Activated T-helper 1 cell treated with anti-CD3 and anti-CD28 coated beads, Interleukin-12 subunit alpha, Interleukin-12 subunit beta, Interleukin-2, Interleukin-4 antibody, amounts not matched to agents 30 ng/mL and 10 ng/mL and 1 ng/mL, durations not matched to agents 14 hours and 24 hours and 36 hours (primary cell): ENCODE measurements at regions not wholly inside any gene's neighbourhood (a gene's known extent, or its start where the extent isn't known, plus 50 kb on each side); places are given as distances from the start of the nearest gene placed in this dataset.
A peak's percentile ranks its signal among the peaks of the same experiment; 100 is the strongest.

Experiments
- DNase-seq: peaks from one replicate; pipeline ENCODE4 v3.0.0; 2021; ENCODE audit warnings: low spot score
- H3K27ac Mint-ChIP-seq: one replicate; pipeline ENCODE4 v1.8.0; 2021; ENCODE audit warnings: mild to moderate bottlenecking, mixed read lengths
- H3K27me3 Mint-ChIP-seq: one replicate; pipeline ENCODE4 v1.8.0; 2022; ENCODE audit warnings: mild to moderate bottlenecking, moderate library complexity, mixed read lengths; ENCODE audit not compliant: insufficient read depth
- H3K36me3 Mint-ChIP-seq: one replicate; pipeline ENCODE4 v1.8.0; 2021; ENCODE audit warnings: low read depth, mixed read lengths
- H3K4me1 Mint-ChIP-seq: one replicate; pipeline ENCODE4 v1.8.0; 2021; ENCODE audit warnings: low read depth, mixed read lengths
- H3K4me3 Mint-ChIP-seq: one replicate; pipeline ENCODE4 v1.8.0; 2021; ENCODE audit warnings: mild to moderate bottlenecking, moderate library complexity, mixed read lengths
- H3K9me3 Mint-ChIP-seq: one replicate; pipeline ENCODE4 v1.8.0; 2021; ENCODE audit warnings: mixed read lengths
- intact Hi-C: fragments of 100-400 bp; cut with micrococcal nuclease; formaldehyde crosslinking; loops from one replicate; pipeline ENCODE4 v1.15.1; 2024

GRCh38 chr12:13594731-13595514 lies 386.5 kb downstream of the GRIN2B start:
- DNase-seq = no peak
- Mint-ChIP-seq H3K4me3 (no peak overlapping the region), H3K27ac (no peak overlapping the region), H3K36me3 (no peaks in the 10 kb centered on the region), H3K9me3 (no peaks in the 10 kb centered on the region), H3K4me1 (peaks cover 10% of the 10 kb centered on the region), H3K27me3 (peaks cover 2% of the 10 kb centered on the region)
- intact Hi-C loops = no loop called here

DNA sequence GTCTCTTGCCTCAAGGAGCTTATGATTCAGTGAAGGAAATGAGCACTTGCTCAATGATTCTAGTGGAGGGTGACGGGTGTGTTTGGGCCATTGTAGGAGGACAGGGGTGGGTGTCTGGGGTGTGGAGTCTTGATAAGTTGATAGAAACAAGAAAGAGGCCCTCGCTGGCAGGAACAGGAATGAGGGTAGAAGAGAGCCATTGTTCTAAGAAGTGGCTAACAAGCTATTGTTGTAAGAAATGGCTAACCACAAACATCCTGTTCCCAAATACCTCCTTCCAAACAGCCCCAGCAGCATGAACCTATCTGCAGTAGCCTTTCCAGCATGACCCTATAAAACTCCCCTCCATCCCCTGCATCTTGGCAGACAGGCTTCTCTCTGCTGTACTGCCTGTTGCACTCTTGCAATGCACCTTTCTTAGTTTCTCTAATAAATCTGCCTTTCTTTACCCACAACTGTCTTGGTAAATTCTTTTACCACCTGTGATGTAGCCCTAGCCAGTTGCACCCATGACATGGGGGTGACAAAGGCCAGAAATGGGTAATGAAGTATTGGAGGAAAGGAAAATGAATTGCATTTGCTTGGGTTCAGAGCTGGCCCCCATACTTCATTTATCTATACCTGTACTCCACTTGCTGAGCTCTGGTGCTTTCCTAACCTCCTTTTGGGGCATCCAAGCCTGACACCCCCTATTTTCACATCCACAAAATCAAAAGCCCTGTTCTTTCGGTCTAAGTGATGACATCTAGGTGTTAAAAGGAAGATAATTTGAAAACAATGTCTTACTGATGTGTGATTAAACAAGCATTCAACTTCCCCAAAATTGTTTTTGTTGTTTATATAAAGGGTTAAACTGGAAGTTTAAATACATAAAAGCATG lies 389.1 kb downstream of the GRIN2B start:
- Mint-ChIP-seq H3K27ac (no peak overlapping the region), H3K27me3 (peaks cover 4% of the 10 kb centered on the region), H3K9me3 (no peaks in the 10 kb centered on the region), H3K4me3 (peak overlapping the region; percentile 23), H3K36me3 (no peaks in the 10 kb centered on the region), H3K4me1 (peaks cover 15% of the 10 kb centered on the region)
- intact Hi-C loops = no loop called here
- no peak for DNase-seq

DNA sequence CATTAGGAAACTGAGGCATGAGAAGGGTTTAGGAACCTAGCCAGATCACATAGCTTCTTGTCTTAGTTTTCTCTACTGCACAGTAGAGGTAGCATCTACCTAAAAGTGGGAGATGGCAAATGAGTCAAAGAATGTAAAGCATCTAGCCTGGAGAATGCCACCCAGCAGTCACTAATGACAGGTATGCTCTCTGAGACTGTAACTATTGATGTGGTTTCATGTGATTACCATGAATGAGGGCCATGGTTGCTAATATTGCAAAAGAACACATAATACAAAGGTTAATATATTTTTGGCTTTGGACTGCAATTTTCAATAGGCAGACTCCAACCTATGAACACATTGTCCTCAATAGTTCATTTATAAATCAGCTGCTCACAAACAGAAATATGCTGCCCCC lies 389.9 kb downstream of the GRIN2B start:
- no peak for DNase-seq
- Mint-ChIP-seq H3K27ac (no peak overlapping the region), H3K4me1 (peaks cover 15% of the 10 kb centered on the region), H3K4me3 (no peak overlapping the region), H3K27me3 (peaks cover 4% of the 10 kb centered on the region), H3K9me3 (no peaks in the 10 kb centered on the region), H3K36me3 (no peaks in the 10 kb centered on the region)
- intact Hi-C loops = no loop called here

DNA sequence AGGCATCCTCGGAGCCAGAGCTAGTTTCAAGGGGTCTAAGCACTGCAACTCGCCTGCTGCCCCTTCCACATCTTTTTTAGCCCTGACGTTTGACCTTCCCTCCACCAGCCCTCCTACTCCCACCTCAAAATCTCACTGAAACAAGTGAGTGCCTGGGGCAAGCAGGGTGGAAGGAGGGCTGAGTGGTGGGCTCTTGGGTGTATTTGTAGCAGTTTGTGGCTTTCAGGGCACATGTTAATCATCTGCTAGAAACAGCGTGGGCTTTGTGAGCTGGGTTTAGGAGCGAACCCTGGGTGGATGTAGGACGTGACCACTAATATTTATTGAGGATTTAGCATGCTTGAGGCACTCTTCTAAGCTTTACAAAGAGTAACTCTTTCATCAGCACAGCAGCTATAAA lies 390.3 kb downstream of the GRIN2B start:
- Mint-ChIP-seq H3K36me3 (no peaks in the 10 kb centered on the region), H3K4me3 (no peak overlapping the region), H3K4me1 (peaks cover 15% of the 10 kb centered on the region), H3K9me3 (no peaks in the 10 kb centered on the region), H3K27me3 (peaks cover 4% of the 10 kb centered on the region), H3K27ac (no peak overlapping the region)
- intact Hi-C loops = no loop called here
- DNase-seq = no peak

GRCh38 chr12:13588574-13588973 lies 392.0 kb downstream of the EMP1 start:
- intact Hi-C loops = no loop called here
- Mint-ChIP-seq H3K36me3 (no peaks in the 10 kb centered on the region), H3K4me3 (no peak overlapping the region), H3K27ac (no peak overlapping the region), H3K9me3 (no peaks in the 10 kb centered on the region), H3K4me1 (peaks cover 15% of the 10 kb centered on the region), H3K27me3 (peaks cover 2% of the 10 kb centered on the region)
- DNase-seq = no peak

- no peaks in the 10 kb centered on the region for H3K9me3 Mint-ChIP-seq
- peaks cover 15% of the 10 kb centered on the region for H3K4me1 Mint-ChIP-seq
- intact Hi-C loops = no loop called here
- no peak overlapping the region for H3K27ac Mint-ChIP-seq
- no peaks in the 10 kb centered on the region for H3K36me3 Mint-ChIP-seq
- no peak for DNase-seq
- H3K4me3 Mint-ChIP-seq = no peak overlapping the region
- peaks cover 2% of the 10 kb centered on the region for H3K27me3 Mint-ChIP-seq
Measured at GRCh38 chr12:13587721-13588390, 391.3 kb downstream of the EMP1 start.

- peaks cover 6% of the 10 kb centered on the region for H3K4me1 Mint-ChIP-seq
- no peak overlapping the region for H3K27ac Mint-ChIP-seq
- peaks cover 2% of the 10 kb centered on the region for H3K27me3 Mint-ChIP-seq
- H3K9me3 Mint-ChIP-seq = no peaks in the 10 kb centered on the region
- intact Hi-C loops = no loop called here
- no peak for DNase-seq
- no peaks in the 10 kb centered on the region for H3K36me3 Mint-ChIP-seq
- H3K4me3 Mint-ChIP-seq = no peak overlapping the region
Measured at GRCh38 chr12:13586361-13586760, 389.8 kb downstream of the EMP1 start.

GRCh38 chr12:13584541-13584940 lies 388.0 kb downstream of the EMP1 start:
- Mint-ChIP-seq H3K4me3 (no peak overlapping the region), H3K9me3 (no peaks in the 10 kb centered on the region), H3K27me3 (peaks cover 2% of the 10 kb centered on the region), H3K36me3 (no peaks in the 10 kb centered on the region), H3K4me1 (peaks cover 6% of the 10 kb centered on the region), H3K27ac (no peak overlapping the region)
- DNase-seq = no peak
- intact Hi-C loops = no loop called here

DNA sequence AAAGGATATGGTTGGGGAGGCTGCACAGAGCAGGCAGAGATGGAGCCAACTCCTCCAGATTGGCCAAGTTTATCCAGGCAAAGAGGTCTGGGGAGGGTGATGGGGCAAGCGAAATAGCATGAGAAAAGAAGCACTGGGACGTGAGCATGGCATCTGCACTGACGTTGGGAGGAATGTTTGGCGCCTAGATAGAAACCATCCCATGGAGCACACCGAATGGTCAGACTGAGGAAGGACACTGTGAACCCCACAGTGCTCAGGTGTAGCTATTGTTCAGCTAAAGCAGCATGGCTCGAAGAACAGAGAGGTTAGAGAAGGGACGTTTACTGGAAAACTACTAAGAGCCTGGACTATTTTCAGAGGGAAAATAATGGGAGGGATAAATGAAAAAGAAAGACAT lies 387.1 kb downstream of the EMP1 start:
- DNase-seq = no peak
- intact Hi-C loops = no loop called here
- no peaks in the 10 kb centered on the region for H3K9me3 Mint-ChIP-seq
- H3K4me1 Mint-ChIP-seq = peaks cover 5% of the 10 kb centered on the region
- H3K27me3 Mint-ChIP-seq = peaks cover 2% of the 10 kb centered on the region
- H3K4me3 Mint-ChIP-seq = no peak overlapping the region
- H3K27ac Mint-ChIP-seq = no peak overlapping the region
- H3K36me3 Mint-ChIP-seq = no peaks in the 10 kb centered on the region

DNA sequence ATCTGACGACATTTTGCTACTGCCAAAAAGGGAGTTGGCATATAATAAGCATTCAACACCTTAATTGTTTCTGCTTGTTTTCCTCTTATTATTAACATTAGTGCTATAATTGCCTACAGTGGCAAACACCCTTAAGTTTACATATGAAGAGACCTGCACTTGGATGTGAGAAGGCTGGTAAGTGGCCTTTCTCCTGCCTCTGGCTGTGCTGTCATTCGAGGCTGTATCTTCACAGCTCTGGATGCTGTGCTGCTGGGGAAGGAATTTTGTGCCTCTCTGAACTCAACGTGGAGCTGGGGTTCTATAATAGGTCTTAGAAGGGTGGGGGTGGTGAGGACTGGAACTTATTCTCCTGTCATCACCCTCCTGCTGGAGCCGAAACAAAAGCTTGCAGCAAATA lies 385.9 kb downstream of the EMP1 start:
- H3K27me3 Mint-ChIP-seq = no peaks in the 10 kb centered on the region
- H3K4me1 Mint-ChIP-seq = no peaks in the 10 kb centered on the region
- no peaks in the 10 kb centered on the region for H3K9me3 Mint-ChIP-seq
- intact Hi-C loops = no loop called here
- H3K27ac Mint-ChIP-seq = no peak overlapping the region
- no peak for DNase-seq
- no peaks in the 10 kb centered on the region for H3K36me3 Mint-ChIP-seq
- H3K4me3 Mint-ChIP-seq = no peak overlapping the region

DNA sequence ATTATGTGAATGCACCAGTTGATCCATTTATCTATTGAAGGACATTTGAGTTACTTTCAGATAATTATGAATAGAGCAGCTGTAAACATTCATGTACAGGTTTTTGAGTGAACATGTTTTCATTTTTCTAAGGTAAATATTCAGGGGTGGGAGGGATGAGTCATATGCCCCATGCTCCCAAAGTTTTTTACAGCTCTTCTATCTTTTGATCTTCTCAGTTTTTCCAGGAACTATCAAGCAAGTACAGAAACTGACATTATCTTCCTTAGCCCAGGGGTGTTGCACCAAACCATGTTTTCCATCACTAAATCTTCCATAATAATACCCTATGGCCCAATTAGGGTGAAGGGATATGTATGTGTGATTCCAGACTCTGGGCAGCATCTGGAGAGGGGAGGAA lies 384.5 kb downstream of the EMP1 start:
- H3K4me1 Mint-ChIP-seq = no peaks in the 10 kb centered on the region
- no peaks in the 10 kb centered on the region for H3K9me3 Mint-ChIP-seq
- peaks cover 2% of the 10 kb centered on the region for H3K27me3 Mint-ChIP-seq
- no peak overlapping the region for H3K4me3 Mint-ChIP-seq
- DNase-seq = no peak
- no peaks in the 10 kb centered on the region for H3K36me3 Mint-ChIP-seq
- H3K27ac Mint-ChIP-seq = no peak overlapping the region
- intact Hi-C loops = no loop called here

GRCh38 chr12:13580206-13580605 lies 383.7 kb downstream of the EMP1 start:
- no peaks in the 10 kb centered on the region for H3K9me3 Mint-ChIP-seq
- H3K36me3 Mint-ChIP-seq = no peaks in the 10 kb centered on the region
- no peak overlapping the region for H3K27ac Mint-ChIP-seq
- H3K4me3 Mint-ChIP-seq = no peak overlapping the region
- intact Hi-C loops = no loop called here
- no peak for DNase-seq
- H3K4me1 Mint-ChIP-seq = no peaks in the 10 kb centered on the region
- peaks cover 2% of the 10 kb centered on the region for H3K27me3 Mint-ChIP-seq

- no peaks in the 10 kb centered on the region for H3K9me3 Mint-ChIP-seq
- no peaks in the 10 kb centered on the region for H3K4me1 Mint-ChIP-seq
- no peak for DNase-seq
- intact Hi-C loops = no loop called here
- no peaks in the 10 kb centered on the region for H3K36me3 Mint-ChIP-seq
- H3K4me3 Mint-ChIP-seq = no peak overlapping the region
- peaks cover 2% of the 10 kb centered on the region for H3K27me3 Mint-ChIP-seq
- H3K27ac Mint-ChIP-seq = no peak overlapping the region
Measured at GRCh38 chr12:13576935-13577500, 380.5 kb downstream of the EMP1 start.
